H9 (cell line): ENCODE measurements at regions not wholly inside any gene's neighbourhood (a gene's known extent, or its start where the extent isn't known, plus 50 kb on each side); places are given as distances from the start of the nearest gene placed in this dataset.

Experiments
- DNase-seq: peaks from one replicate; pipeline ENCODE4 v3.0.0-alpha.2; 2017
- H2AFZ ChIP-seq: one replicate; pipeline ENCODE4 v1.6.1; 2013; ENCODE audit warnings: mild to moderate bottlenecking, low read length, control low read depth, moderate library complexity
- H2AK5ac ChIP-seq: 2 replicates; pipeline ENCODE4 v1.6.1; 2013; ENCODE audit warnings: low read length, control low read depth, mixed read lengths; ENCODE audit not compliant: insufficient read length
- H2BK120ac ChIP-seq: one replicate; pipeline ENCODE4 v1.6.1; 2013; ENCODE audit warnings: low read depth, mild to moderate bottlenecking, low read length, control low read depth, inconsistent platforms; ENCODE audit not compliant: poor library complexity, severe bottlenecking
- H2BK12ac ChIP-seq: 2 replicates; pipeline ENCODE4 v1.6.1; 2013; ENCODE audit warnings: low read length, control low read depth, mixed read lengths, low read depth; ENCODE audit not compliant: insufficient read length
- H2BK15ac ChIP-seq: 2 replicates; pipeline ENCODE4 v1.6.1; 2013; ENCODE audit warnings: low read depth, low read length, control low read depth
- H2BK20ac ChIP-seq: one replicate; pipeline ENCODE4 v1.6.1; 2013; ENCODE audit warnings: low read depth, mild to moderate bottlenecking, low read length, control low read depth, inconsistent platforms; ENCODE audit not compliant: poor library complexity, severe bottlenecking
- H2BK5ac ChIP-seq: 2 replicates; pipeline ENCODE4 v1.6.1; 2013; ENCODE audit warnings: low read length, control low read depth, mixed read lengths; ENCODE audit not compliant: insufficient read length
- H3K14ac ChIP-seq: 2 replicates; pipeline ENCODE4 v1.6.1; 2013; ENCODE audit warnings: low read length, control low read depth; ENCODE audit not compliant: insufficient read depth
- H3K18ac ChIP-seq: 2 replicates; pipeline ENCODE4 v1.6.1; 2013; ENCODE audit warnings: low read depth, mild to moderate bottlenecking, mixed read lengths, low read length, control low read depth; ENCODE audit not compliant: insufficient read length
- H3K23ac ChIP-seq: 2 replicates; pipeline ENCODE4 v1.6.1; 2013; ENCODE audit warnings: low read length, control low read depth, mixed read lengths, low read depth; ENCODE audit not compliant: insufficient read length
- H3K23me2 ChIP-seq: 2 replicates; pipeline ENCODE4 v1.6.1; 2013; ENCODE audit warnings: low read depth, mild to moderate bottlenecking, mixed read lengths, low read length, control low read depth; ENCODE audit not compliant: insufficient read length, poor library complexity, severe bottlenecking
- H3K27ac ChIP-seq: 2 replicates; pipeline ENCODE4 v1.5.1; 2013; ENCODE audit warnings: low read length, control low read depth, mixed read lengths, low read depth; ENCODE audit not compliant: insufficient read length
- H3K27me3 ChIP-seq: 2 replicates; pipeline ENCODE4 v1.6.1; 2013; ENCODE audit warnings: low read length, control low read depth, inconsistent platforms; ENCODE audit not compliant: insufficient read depth
- H3K4ac ChIP-seq: 2 replicates; pipeline ENCODE4 v1.6.1; 2013; ENCODE audit warnings: low read depth, mild to moderate bottlenecking, control low read depth, inconsistent platforms, low read length, moderate library complexity
- H3K4me1 ChIP-seq: 2 replicates; pipeline ENCODE4 v1.6.1; 2013; ENCODE audit warnings: low read length, control low read depth, inconsistent platforms; ENCODE audit not compliant: insufficient read depth
- H3K4me2 ChIP-seq: 2 replicates; pipeline ENCODE4 v1.6.1; 2013; ENCODE audit warnings: low read length, control low read depth, mixed read lengths; ENCODE audit not compliant: insufficient read length, insufficient read depth
- H3K56ac ChIP-seq: 2 replicates; pipeline ENCODE4 v1.6.1; 2013; ENCODE audit warnings: low read depth, mild to moderate bottlenecking, mixed read lengths, low read length, control low read depth; ENCODE audit not compliant: insufficient read length
- H3K79me1 ChIP-seq: 2 replicates; pipeline ENCODE4 v1.6.1; 2013; ENCODE audit warnings: low read depth, mild to moderate bottlenecking, moderate library complexity, low read length, control low read depth, inconsistent platforms; ENCODE audit not compliant: insufficient read depth, poor library complexity, severe bottlenecking
- H3K79me2 ChIP-seq: 2 replicates; pipeline ENCODE4 v1.6.1; 2013; ENCODE audit warnings: low read length, control low read depth, inconsistent platforms; ENCODE audit not compliant: insufficient read depth
- H3K9ac ChIP-seq: 2 replicates; pipeline ENCODE4 v1.6.1; 2013; ENCODE audit warnings: low read length, control low read depth, mixed read lengths; ENCODE audit not compliant: insufficient read length; ENCODE audit errors: extremely low read depth
- H3K9me3 ChIP-seq: one replicate; pipeline ENCODE4 v1.6.1; 2013; ENCODE audit warnings: low read depth, low read length, inconsistent platforms; ENCODE audit not compliant: control insufficient read depth
- H3T11ph ChIP-seq: one replicate; pipeline ENCODE4 v1.6.1; 2013; ENCODE audit warnings: mild to moderate bottlenecking, low read length, control low read depth, inconsistent platforms
- H4K20me1 ChIP-seq: one replicate; pipeline ENCODE4 v1.6.1; 2013; ENCODE audit not compliant: control insufficient read depth, insufficient read length, insufficient read depth
- H4K5ac ChIP-seq: 2 replicates; pipeline ENCODE4 v1.6.1; 2013; ENCODE audit warnings: low read depth, mild to moderate bottlenecking, mixed read lengths, low read length, control low read depth; ENCODE audit not compliant: insufficient read length
- H4K8ac ChIP-seq: replicated peaks from 2 replicates; pipeline ENCODE4 v1.6.1; 2013; ENCODE audit warnings: low read length, control low read depth, mixed read lengths, low read depth; ENCODE audit not compliant: insufficient read length
- H4K91ac ChIP-seq: 2 replicates; pipeline ENCODE4 v1.6.1; 2013; ENCODE audit warnings: low read depth, mild to moderate bottlenecking, moderate library complexity, mixed read lengths, low read length, control low read depth; ENCODE audit not compliant: insufficient read length
- H3K27ac Mint-ChIP-seq, 3 experiments: 2 replicates in 2 of 3; 3 replicates in 1 of 3; pipeline ENCODE4 v1.8.0; 2020 to 2021; ENCODE audit warnings: mixed read lengths in 3 of 3, mild to moderate bottlenecking in 1 of 3, moderate library complexity in 1 of 3
- H3K27me3 Mint-ChIP-seq: 2 replicates; pipeline ENCODE4 v1.8.0; 2021; ENCODE audit warnings: low read depth, mild to moderate bottlenecking, moderate library complexity, mixed read lengths
- H3K36me3 Mint-ChIP-seq, 3 experiments: 2 replicates in 2 of 3; 3 replicates in 1 of 3; pipeline ENCODE4 v1.8.0; 2020 to 2021; ENCODE audit warnings: low read depth in 3 of 3, mixed read lengths in 3 of 3; ENCODE audit not compliant: insufficient read depth in 1 of 3
- H3K4me1 Mint-ChIP-seq, 2 experiments: 2 replicates each; pipeline ENCODE4 v1.8.0; 2020; ENCODE audit warnings: mixed read lengths in 2 of 2
- H3K4me3 Mint-ChIP-seq, 2 experiments: 2 replicates in 1 of 2; 3 replicates in 1 of 2; pipeline ENCODE4 v1.8.0; 2020 to 2021; ENCODE audit warnings: mild to moderate bottlenecking in 2 of 2, mixed read lengths in 2 of 2, moderate library complexity in 1 of 2
- H3K9me3 Mint-ChIP-seq, 2 experiments: 2 replicates in 1 of 2; 3 replicates in 1 of 2; pipeline ENCODE4 v1.8.0; 2020; ENCODE audit warnings: mild to moderate bottlenecking in 2 of 2, mixed read lengths in 2 of 2, moderate library complexity in 1 of 2
- WGBS: extraction: QIAGEN DNeasy Blood & Tissue Kit; methylation state at CpG from one replicate; pipeline ENCODE4 v1.1.7; 2013; ENCODE audit warnings: missing lambda C conversion rate, low lambda C conversion rate, mixed read lengths; ENCODE audit not compliant: insufficient read length; ENCODE audit errors: extremely low coverage; 5-methylcytosine and 5-hydroxymethylcytosine counted together
- TF ChIP-seq, protein P1 (sequence below): fragments of 200-600 bp; sonication (generic); conservative IDR thresholded peaks from 3 replicates; pipeline ENCODE4 v1.8.0; 2021; ENCODE audit warnings: antibody characterized with exemption, mild to moderate bottlenecking

GRCh38 chr2:60366135-60366712 lies 187.2 kb downstream of the BCL11A start:
- Histone ChIP-seq H3K4me1 (no peaks in the 10 kb centered on the region; the same call in 1 of the 2 replicates), H3K9ac (no peak overlapping the region), H4K5ac (no peak overlapping the region), H3K56ac (no peak overlapping the region), H2BK120ac (no peak overlapping the region), H2AK5ac (no peak overlapping the region), H4K8ac (no peak overlapping the region), H3K18ac (no peak overlapping the region), H3K14ac (no peak overlapping the region), H3K4me2 (no peak overlapping the region), H3T11ph (no peak overlapping the region), H3K79me1 (no peaks in the 10 kb centered on the region), H4K91ac (no peak overlapping the region), H3K27ac (no peak overlapping the region), H3K79me2 (no peaks in the 10 kb centered on the region), H2BK20ac (no peak overlapping the region), H3K23ac (no peak overlapping the region), H4K20me1 (no peaks in the 10 kb centered on the region), H3K9me3 (no peaks in the 10 kb centered on the region), H2AFZ (no peak overlapping the region), H3K27me3 (no peaks in the 10 kb centered on the region), H3K4ac (no peak overlapping the region), H2BK12ac (no peak overlapping the region), H2BK5ac (no peak overlapping the region), H3K23me2 (no peaks in the 10 kb centered on the region), H2BK15ac (no peak overlapping the region)
- no peak overlapping the region for H3K27ac Mint-ChIP-seq
- no peak overlapping the region for H3K4me3 Mint-ChIP-seq
- TF ChIP-seq, protein P1, sequence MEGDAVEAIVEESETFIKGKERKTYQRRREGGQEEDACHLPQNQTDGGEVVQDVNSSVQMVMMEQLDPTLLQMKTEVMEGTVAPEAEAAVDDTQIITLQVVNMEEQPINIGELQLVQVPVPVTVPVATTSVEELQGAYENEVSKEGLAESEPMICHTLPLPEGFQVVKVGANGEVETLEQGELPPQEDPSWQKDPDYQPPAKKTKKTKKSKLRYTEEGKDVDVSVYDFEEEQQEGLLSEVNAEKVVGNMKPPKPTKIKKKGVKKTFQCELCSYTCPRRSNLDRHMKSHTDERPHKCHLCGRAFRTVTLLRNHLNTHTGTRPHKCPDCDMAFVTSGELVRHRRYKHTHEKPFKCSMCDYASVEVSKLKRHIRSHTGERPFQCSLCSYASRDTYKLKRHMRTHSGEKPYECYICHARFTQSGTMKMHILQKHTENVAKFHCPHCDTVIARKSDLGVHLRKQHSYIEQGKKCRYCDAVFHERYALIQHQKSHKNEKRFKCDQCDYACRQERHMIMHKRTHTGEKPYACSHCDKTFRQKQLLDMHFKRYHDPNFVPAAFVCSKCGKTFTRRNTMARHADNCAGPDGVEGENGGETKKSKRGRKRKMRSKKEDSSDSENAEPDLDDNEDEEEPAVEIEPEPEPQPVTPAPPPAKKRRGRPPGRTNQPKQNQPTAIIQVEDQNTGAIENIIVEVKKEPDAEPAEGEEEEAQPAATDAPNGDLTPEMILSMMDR = no peak
- no peaks in the 10 kb centered on the region; a peak in 1 of 5 replicates for H3K9me3 Mint-ChIP-seq
- no peaks in the 10 kb centered on the region; the same call in 1 of the 2 replicates for H3K27me3 Mint-ChIP-seq
- DNase-seq = peak; percentile 19
- WGBS = no CpG with 5 or more reads among the region's 4 CpGs
- no peaks in the 10 kb centered on the region for H3K36me3 Mint-ChIP-seq
- H3K4me1 Mint-ChIP-seq = peaks cover 21 to 26% of the 10 kb centered on the region in 2 experiments
